HL-60 (cell line): ENCODE measurements at regions not wholly inside any gene's neighbourhood (a gene's known extent, or its start where the extent isn't known, plus 50 kb on each side); places are given as distances from the start of the nearest gene placed in this dataset.

Experiments
- GABPA ChIP-seq: IDR thresholded peaks from 2 replicates; pipeline ENCODE4 v1.6.1; 2012; ENCODE audit warnings: low read depth
- POLR2AphosphoS5 ChIP-seq: IDR thresholded peaks from 2 replicates; pipeline ENCODE4 v1.6.1; 2012; ENCODE audit warnings: low read depth
- SPI1 ChIP-seq: IDR thresholded peaks from 2 replicates; pipeline ENCODE4 v1.6.1; 2012; ENCODE audit warnings: low read depth, mild to moderate bottlenecking, borderline replicate concordance
- TF ChIP-seq, protein P1 (sequence below): IDR thresholded peaks from one replicate; pipeline ENCODE4 v1.5.1; 2011; ENCODE audit warnings: low read length, control low read depth, inconsistent platforms; ENCODE audit not compliant: insufficient read depth
- TF ChIP-seq, protein P2 (sequence below): IDR thresholded peaks from 2 replicates; pipeline ENCODE4 v1.6.1; 2012; ENCODE audit warnings: low read depth; ENCODE audit not compliant: insufficient replicate concordance

DNA sequence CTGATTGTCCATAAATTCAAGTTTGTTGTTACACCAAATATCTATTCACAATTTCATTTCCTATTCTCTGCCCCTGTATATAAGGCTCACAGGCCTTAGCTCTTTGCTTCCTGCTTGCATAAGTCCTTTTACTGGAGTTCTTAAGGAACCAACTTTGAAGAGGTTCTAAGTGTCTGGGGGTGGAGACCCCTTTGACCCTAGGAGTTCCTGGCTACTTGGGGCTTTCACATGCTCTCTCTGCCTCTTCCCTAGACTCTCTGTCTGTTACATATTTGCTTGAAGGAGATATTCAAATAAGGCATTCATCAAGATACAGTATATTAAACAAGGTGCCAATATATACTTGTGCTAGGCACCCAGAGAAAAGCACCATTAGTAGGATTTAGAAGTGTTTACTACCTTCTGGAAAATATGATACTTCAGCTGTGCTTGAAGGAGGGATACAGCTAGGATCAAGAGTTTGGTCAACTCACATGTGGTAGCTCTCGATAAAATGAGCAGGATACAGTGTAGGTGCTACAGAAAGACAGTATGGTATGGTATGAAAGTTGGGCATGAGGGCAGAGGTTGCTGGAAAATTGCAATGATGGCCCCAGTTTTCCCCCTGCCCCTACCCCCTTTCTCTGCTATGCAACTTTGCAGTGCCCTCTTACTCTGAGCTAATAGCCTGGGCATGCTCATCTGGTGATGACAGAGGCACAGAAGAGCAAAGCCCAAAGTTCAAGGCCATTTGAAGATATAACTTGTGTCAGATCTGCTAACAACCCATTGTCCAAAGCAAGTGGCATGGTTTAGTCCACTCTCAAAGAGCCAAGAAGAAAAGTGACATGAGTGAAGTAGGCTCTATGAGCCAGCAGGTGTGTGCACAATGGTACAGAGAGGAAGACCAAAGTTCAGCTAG is 107.6 kb upstream of the CPEB2 start:
- TF ChIP-seq, protein P1, sequence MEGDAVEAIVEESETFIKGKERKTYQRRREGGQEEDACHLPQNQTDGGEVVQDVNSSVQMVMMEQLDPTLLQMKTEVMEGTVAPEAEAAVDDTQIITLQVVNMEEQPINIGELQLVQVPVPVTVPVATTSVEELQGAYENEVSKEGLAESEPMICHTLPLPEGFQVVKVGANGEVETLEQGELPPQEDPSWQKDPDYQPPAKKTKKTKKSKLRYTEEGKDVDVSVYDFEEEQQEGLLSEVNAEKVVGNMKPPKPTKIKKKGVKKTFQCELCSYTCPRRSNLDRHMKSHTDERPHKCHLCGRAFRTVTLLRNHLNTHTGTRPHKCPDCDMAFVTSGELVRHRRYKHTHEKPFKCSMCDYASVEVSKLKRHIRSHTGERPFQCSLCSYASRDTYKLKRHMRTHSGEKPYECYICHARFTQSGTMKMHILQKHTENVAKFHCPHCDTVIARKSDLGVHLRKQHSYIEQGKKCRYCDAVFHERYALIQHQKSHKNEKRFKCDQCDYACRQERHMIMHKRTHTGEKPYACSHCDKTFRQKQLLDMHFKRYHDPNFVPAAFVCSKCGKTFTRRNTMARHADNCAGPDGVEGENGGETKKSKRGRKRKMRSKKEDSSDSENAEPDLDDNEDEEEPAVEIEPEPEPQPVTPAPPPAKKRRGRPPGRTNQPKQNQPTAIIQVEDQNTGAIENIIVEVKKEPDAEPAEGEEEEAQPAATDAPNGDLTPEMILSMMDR = no peak
- no peak for TF ChIP-seq POLR2AphosphoS5
- TF ChIP-seq SPI1 = no peak
- TF ChIP-seq, protein P2, sequence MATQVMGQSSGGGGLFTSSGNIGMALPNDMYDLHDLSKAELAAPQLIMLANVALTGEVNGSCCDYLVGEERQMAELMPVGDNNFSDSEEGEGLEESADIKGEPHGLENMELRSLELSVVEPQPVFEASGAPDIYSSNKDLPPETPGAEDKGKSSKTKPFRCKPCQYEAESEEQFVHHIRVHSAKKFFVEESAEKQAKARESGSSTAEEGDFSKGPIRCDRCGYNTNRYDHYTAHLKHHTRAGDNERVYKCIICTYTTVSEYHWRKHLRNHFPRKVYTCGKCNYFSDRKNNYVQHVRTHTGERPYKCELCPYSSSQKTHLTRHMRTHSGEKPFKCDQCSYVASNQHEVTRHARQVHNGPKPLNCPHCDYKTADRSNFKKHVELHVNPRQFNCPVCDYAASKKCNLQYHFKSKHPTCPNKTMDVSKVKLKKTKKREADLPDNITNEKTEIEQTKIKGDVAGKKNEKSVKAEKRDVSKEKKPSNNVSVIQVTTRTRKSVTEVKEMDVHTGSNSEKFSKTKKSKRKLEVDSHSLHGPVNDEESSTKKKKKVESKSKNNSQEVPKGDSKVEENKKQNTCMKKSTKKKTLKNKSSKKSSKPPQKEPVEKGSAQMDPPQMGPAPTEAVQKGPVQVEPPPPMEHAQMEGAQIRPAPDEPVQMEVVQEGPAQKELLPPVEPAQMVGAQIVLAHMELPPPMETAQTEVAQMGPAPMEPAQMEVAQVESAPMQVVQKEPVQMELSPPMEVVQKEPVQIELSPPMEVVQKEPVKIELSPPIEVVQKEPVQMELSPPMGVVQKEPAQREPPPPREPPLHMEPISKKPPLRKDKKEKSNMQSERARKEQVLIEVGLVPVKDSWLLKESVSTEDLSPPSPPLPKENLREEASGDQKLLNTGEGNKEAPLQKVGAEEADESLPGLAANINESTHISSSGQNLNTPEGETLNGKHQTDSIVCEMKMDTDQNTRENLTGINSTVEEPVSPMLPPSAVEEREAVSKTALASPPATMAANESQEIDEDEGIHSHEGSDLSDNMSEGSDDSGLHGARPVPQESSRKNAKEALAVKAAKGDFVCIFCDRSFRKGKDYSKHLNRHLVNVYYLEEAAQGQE = no peak
- no peak for TF ChIP-seq GABPA
